HUDEP-2 (cell line): ENCODE measurements at regions not wholly inside any gene's neighbourhood (a gene's known extent, or its start where the extent isn't known, plus 50 kb on each side); places are given as distances from the start of the nearest gene placed in this dataset.

Source experiments
- DNase-seq, 76 experiments: peaks; one replicate each; lab custom pipeline; 2025; ENCODE audit not compliant: unreplicated experiment in 76 of 76; lab: John Stamatoyannopoulos, UW

DNA sequence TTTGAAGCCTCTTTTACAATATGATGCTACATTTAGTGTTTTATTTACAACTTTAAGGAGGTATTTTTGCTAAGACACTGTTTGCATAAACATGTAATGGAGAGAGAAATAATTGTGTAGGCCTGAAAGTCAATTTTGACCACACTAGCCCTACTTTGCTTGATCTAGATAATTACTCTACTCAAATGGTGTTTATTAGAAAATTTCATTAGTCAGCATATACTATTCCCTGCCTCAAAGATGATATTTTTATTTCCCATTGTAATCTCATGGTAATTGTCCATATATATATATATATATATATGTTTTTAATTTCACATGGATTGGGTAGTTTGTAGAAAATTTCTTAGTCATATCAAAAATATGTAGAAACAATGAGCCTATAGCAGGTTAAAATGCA lies 632.2 kb downstream of the SATB2 start:
- DNase-seq: no peak

DNA sequence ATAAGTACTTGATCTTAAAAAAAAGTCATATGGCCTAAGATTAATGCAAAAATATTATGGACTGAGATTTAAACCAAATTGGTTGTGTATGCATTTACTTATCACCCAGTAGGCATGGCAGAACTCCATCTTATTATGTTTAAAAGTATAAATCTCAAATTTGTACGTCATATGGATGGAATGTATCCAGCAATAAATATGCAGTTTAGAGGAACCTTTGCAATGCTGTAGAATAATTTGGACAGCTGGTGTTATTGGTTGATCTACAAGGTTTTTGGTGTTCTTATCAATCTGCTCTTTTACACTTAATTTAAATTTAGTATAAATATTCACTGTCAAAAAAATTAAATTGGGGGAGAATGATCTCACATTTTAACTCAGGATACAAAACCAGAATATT lies 640.2 kb downstream of the SATB2 start:
- DNase-seq: no peak

DNA sequence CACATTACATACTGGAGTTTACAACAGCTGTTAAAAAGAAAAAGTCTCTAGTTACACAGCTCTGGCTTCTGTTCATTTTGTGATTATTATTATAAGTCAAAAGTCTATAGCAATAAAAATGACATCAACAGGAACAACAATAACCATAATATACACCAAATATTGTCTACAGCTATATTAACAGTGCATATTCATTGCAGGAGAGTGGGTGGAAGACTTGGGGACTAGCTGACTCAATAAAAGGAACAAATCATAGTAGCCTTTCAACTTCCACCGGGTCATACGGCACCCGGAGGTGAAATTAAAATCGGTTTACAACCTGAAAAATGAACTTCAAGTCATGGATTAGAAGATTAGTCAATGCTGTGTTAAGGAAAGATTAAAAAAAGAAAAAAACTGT lies 642.1 kb downstream of the SATB2 start:
- no peak for DNase-seq

DNA sequence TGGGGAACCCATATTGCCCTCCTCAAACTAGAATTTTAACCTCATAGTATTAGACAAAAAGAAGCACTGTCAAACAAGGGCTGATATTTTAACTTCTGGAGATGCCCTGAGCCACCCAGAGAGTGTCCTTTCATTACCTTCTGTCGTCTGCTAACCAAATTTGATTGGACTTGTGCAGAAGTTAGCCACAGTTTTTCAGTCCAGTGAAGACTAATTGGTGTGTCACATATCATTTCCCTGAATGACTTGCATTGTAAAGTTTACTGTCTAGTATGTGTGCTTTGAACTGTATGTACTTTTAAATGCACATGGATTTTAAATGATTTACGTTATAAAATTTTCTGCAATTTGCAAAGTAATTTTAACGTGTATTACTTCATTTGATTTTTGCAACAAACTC lies 646.5 kb downstream of the SATB2 start:
- DNase-seq: no peak

DNA sequence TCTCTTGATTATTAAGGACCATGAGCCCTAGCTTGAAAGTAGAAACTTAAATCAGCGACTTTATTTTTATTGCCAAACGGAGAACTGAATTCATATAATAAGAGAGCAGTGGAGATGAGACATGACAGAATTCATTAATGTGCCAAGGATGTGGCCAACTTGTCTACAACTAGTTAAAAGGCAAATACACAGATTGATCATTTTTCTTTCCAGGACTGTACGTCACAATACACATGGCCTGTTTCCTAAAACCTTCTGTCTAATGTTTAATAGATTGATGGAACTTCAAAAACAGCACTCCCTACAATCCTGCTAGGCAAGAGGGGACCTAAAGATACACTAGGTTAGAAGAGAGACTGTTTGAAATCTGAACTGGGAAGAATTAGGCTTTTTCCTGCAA lies 647.8 kb downstream of the SATB2 start:
- no peak for DNase-seq

DNA sequence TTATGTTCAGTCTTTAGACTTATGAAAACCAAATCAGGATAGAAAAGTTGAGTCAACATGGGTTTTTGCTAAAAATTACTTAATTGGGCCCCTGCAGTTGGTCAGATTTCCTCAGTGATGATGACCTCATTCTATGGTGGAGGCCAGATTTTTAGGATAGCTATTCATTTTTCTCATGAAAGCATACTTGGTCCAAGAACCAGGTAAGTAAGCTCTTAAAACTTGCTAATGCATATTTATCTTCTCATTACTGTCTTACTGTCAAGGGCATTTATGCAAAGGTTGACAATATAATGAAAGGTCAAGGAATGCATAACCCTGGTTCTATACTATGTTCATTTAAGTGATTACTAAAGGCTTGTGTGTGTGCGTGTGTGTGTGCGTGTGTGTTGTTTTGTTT lies 650.6 kb downstream of the SATB2 start:
- no peak for DNase-seq

DNA sequence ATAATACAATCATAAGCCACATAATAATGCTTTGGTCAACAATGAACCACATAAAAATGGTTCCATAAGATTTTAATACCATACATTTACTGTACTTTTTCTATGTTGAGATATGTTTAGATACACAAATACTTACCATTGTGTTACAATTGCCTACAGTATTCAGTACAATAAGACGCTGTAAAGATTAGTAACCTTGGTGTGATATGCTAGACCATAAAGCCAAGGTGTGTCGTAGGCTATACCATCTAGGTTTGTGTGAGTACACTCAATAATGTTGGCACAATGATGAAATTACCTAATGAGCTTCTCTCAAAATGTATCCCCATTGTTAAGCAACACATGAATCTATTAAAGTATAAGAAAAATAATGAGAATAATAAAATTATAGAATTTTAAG lies 662.3 kb downstream of the SATB2 start:
- no peak for DNase-seq

DNA sequence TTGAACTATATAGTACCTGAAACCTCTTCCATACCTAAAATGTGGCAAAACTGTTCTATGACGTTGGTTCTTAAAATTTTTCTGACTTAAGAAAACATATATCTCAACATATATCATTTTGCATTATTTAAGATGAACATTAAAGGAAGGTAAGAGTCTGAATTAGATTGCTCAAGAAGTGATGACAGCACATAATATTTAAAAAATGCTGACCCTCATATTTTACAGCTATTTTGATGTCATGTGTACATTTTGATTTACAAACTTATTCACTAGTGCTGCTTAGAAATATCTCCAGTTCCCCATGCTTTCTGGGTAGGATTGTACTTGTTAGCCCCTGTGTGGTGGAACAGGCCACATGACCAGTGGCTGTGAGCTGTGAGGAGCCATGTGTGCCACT lies 666.1 kb downstream of the SATB2 start:
- DNase-seq: no peak

DNA sequence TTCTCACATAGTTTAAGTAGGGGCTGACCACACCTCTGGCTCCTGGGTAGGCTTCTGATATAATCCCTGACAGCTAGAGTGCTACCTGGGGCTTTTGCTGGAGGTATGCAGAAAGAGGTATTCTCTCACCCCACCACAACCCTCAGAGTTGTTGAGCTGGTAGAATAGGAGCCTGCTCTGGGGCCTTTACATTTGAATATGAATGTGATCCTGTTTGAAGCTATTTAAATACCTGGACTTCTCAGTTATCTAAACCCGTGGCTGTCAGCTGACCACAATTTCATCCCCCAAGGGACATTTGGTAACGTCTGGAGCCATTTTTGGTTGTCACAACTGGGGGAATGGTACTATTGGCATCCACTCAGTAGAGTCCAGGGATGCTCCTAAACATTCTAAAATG lies 669.1 kb downstream of the SATB2 start:
- no peak for DNase-seq

DNA sequence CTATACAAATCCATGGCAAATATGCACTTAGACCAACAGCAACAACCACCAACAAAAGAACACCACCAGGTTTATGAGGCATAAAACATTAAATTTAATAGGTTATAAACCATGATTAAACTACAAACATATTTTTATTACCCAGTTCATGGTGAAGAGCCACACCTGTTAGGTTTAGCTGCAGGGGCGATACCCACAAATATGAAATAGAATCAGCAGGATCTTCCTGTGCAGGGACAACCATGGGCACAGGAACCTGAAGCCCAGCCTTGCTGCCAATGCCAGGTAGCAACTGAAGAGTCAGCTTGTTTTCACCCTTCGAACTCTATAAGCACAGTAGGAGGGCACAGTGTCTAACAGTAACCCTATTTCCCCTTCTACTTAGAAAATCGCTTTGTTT lies 675.0 kb downstream of the SATB2 start:
- no peak for DNase-seq

DNA sequence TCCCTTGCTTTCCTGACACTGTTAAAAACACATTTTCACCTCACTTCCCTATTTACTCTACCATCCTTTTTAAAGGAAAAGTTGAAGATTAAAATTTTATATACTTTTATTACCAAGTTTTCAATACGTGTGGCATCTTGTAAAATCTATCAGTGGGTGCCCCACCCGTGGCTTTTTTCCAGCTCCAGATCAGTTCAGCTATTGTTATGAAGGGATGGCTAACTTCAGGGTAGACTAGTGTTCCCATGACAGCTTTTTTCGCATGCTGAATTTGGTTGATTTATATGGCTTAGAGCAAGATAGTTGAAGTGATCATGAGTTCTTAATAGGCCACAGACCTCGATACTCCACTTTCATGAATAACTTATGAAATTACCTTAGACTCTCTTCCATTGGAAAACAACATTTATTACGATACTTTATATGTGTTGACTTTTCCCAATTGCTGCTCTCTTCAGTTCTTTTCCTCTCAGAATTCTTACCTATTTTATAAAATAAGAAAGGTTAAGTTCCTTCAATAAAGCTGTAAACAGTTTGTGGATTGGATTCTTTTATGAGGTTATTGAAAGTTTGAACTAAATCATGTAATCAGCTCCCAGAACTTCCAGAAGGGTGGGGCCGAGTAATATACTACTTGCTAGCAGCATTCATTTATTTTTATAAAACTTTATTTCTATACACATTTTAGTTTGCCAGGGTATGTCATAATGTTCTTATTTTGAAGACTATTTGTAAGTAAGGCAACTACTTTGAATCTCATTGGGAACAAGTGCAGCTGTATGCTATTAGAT lies 680.9 kb downstream of the SATB2 start:
- DNase-seq: no peak

DNA sequence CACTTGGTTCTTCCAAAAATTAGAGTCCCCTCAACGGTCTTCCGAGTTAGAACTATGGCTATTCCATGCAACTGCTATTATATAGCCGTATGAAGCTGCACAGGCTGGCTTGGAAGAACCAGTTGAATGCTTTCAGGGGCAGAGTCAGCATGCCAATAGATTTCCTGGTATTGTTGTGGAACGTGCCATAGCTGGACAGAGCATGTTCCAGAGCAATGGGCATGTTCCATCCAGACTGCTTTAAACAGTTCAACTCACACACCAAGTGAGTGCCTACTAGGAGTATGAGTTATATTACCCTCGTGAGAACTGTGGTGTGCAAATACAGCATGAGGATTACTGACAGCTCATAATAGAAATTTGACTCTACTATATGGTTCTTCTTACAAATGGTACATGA lies 682.0 kb downstream of the SATB2 start:
- DNase-seq: no peak

DNA sequence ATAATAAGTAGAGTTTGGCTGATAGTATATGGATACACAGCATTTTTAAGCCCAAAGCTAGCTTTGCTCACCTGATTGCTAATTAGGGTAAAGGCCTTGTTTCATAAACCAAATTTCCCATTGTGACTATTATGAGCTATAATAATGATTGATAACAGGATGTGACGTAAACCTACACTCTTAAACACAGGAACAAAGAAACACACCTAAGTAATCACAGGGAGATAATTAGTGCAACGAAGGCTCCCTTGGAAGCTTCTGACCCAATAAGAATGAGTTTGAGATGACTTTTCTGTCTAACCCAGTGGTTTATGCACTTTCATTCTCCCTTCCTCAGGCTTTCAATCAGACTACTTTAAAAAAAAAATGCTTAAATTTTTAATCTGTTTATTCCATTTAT lies 683.2 kb downstream of the SATB2 start:
- DNase-seq: no peak

DNA sequence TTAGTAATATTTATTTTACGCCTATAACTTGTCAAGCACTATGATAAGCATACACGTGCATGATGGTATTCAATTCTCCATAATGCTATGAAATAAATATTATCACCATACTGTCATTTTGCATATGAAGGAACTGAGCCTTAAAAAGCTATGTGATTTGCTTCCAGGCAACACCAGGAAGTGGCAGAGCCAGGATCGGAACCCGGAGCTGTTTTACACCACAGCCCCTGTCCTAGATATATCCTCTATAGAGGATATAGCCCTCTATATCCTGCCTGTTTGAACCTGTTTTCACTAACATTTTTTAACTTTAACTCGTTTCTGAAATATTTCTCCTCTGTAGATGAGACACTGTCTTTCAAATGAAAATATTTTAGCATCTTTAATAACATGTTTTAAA lies 690.0 kb downstream of the SATB2 start:
- DNase-seq: no peak

DNA sequence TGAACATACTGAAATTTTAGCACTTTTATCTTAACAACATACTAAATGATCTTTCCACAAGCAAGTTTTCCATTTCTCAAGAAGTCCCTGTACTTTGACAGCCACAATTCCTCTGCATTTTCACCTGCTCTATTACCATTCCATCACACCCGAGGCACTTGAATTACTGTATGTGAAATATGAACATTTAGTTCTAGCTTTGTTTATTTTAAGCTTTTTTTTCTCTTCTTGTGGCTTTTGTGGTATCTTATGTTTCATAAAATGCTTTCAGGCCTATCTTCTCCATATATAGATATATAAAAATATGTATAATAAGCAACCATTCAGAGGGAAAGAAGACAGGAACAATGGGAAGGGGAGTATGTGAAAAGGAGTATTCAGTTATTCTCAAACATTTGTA lies 693.9 kb downstream of the SATB2 start:
- DNase-seq: no peak

DNA sequence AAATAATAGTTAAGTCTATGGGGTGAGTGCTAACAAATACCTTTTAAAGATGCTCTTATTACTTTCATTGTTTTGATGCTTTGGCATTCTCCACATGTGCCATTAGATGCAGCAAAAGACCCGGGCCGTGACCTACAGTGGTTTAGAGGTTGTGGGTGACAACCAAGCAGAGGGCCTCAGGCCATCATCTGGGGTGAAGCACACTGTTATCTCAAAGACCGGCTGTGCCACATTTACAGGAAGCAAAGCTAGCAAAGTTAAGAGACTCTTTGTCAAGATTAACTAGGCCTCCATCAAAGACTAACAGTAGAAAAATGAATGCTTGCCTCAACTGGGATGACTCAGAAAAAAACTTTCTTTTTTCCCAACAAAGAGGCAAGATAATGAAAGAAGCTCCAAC lies 695.3 kb downstream of the SATB2 start:
- peak in 32 of 76 experiments; percentile 1 to 81 (median 38) for DNase-seq

DNA sequence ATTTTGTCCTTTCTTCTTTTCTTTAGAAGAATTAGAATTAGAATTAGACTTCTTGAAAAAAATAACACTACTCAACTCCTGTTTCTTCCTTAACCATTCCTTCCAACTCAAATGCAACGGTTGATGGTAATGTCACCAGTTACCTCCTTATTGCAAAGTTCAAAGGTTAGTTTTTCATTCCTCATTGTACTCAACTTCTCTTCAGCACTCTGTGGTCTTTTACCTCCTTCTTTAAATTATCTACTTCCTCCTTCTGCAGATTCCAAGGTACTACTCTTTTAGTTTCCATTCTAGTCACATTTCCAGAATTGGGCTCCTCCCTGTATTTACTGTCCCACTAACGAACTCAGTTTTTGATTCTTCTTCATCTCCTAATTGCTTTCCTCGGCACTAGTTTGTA lies 700.7 kb downstream of the SATB2 start:
- no peak for DNase-seq

DNA sequence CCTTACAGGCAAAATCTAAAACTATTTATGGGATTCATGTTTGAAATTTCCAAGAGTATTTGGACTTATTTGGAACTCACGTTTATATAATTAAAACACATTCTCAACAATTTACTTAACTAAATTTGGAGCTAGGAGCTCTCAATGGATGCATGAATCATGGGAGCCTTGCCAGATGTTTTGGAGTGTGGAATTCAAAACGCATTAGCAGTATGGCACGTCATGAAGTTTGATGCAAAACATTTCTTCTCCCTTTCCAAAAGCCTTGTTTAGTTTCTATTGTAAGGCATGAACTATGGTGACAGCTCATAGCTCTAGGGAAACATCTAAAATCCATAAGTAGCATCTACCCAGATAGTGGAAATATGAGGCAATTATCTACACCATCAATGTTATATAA lies 701.6 kb downstream of the SATB2 start:
- DNase-seq: no peak

DNA sequence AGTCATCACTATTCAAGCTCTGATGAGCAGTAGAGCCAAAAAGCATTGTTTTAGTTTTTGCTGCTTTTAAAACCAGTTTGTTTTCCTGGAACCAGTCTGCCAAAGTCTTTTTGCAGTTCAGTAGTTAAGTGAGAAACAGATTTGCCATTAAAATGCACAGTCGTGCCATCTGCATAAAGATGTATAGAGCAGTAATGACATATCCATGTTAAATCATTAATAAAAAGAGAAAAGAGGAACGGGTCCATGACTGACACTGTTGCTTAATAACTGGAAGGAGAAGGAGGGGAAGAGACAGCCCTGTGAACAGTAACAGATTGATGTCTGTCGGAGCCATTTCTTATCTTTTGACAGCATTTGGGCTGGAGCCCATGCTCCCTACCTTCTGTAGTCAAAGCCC lies 704.6 kb downstream of the SATB2 start:
- no peak for DNase-seq

DNA sequence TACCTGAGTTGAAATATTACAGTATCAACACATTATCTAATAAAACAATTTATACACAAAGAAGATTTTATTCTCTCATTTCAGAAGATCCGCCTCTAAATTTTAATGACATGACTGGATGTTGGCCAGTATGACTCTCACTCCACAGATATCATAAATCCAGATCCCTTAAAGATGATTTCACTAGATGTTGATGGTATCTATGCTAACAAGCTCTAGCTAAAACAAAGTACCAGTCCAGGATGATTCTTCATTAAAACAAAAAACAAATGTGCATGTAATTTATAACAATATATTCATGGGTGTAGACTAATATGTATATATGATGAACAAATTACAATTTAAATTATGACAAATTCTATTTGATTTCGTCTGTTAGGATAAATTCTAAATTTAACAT lies 708.4 kb downstream of the SATB2 start:
- DNase-seq: no peak

DNA sequence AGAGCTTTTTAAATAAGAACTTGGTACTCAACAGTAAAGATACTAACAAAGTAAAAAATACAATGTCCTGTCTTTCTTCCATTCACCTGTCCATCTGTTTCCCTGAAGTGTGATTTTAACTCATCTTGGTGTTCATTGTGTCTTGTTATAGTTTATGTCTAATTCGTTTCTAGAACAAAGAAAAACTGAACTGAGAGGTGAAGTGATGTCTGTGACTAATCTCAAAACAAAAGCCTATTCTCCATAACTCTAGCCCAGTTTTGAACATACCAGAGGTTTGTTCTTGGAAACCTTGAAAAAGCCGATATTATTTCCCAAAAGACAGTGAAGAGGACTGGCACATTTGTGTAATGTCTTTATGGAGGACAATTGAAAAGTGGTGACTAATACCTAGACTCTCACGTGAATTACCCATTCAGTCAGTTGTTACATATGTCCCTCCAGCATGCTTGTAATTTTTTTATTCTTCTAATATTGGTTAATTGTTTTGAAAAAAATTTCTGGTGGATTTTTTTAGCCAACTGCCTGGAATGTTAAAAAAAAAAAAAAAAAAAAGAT lies 725.8 kb downstream of the SATB2 start:
- DNase-seq: no peak

DNA sequence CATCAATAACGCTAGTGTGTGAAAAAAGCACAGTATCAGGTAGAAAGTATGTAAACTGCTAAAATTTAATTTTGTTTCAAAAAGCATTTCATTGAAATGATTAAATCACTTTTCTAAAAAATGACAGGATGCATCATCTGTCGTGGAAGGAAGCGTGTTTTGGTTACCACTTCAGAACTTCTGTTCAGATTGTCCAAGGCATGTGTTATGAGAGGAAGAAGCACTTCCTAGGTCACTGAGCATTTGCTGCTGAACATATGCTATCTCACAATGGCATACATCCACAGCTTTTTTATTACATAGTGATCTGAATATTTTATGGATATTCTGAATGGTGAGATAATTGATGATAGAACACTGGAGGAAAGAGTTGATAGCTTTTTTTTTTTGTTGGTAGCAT lies 737.5 kb downstream of the SATB2 start:
- DNase-seq: no peak

DNA sequence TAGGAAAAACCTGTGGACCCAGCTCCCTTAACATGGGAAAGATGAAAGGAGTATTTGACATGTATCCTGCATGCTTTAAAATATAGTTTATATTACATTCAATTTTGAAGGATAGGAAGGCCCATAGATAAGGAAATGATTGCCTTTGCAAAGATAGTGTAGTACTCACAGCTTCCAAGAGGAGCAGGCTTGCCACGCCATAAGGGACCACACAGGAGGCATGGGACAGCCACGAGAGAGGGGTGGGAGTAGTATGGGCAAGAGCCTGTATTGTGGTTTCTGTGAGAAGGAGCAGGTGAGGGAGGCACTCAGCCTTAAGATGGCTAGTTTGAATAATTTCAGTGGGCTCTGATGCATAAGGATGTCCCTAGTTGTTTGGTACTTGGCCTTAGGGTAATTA lies 740.3 kb downstream of the SATB2 start:
- peak in 1 of 76 experiments; percentile 1 for DNase-seq
